CD14-positive monocyte (primary cell): ENCODE measurements at regions not wholly inside any gene's neighbourhood (a gene's known extent, or its start where the extent isn't known, plus 50 kb on each side); places are given as distances from the start of the nearest gene placed in this dataset.
"Not testable (repeated sequence)": the region's sequence is repeated elsewhere in the genome, so short reads cannot be mapped to it uniquely, and the experiment has no call there.

Experiments used
- DNase-seq, 3 donors: peaks; one replicate each; pipeline ENCODE4 v3.0.0-alpha.2; 2011 to 2022
- H2AFZ ChIP-seq: 2 replicates; pipeline ENCODE4 v1.6.0; 2012; ENCODE audit warnings: mild to moderate bottlenecking, low read depth, low read length, inconsistent platforms; ENCODE audit not compliant: insufficient read depth, poor library complexity, severe bottlenecking
- H3K27ac ChIP-seq, 2 donors: 1 replicate in 1 of 2; 2 replicates in 1 of 2; pipeline ENCODE4 v1.5.1; 2012 to 2013; ENCODE audit warnings: low read length in 2 of 2, control low read depth in 1 of 2, inconsistent platforms in 1 of 2, low read depth in 1 of 2, mild to moderate bottlenecking in 1 of 2
- H3K27me3 ChIP-seq, 2 donors: one replicate each; pipeline versions ENCODE4 v1.6.0 to v1.6.1; 2011 to 2013; ENCODE audit warnings: low read length in 2 of 2; ENCODE audit not compliant: control insufficient read depth in 2 of 2, insufficient read depth in 2 of 2
- H3K36me3 ChIP-seq, 2 donors: replicated peaks in 1 of 2; 1 replicate in 1 of 2; 2 replicates in 1 of 2; pipeline versions ENCODE4 v1.5.1 to v1.6.1; 2012 to 2013; ENCODE audit warnings: low read length in 2 of 2, control low read depth in 1 of 2, inconsistent platforms in 1 of 2, mild to moderate bottlenecking in 1 of 2; ENCODE audit not compliant: insufficient read depth in 2 of 2, control insufficient read depth in 1 of 2
- H3K4me1 ChIP-seq, 2 donors: 1 replicate in 1 of 2; 2 replicates in 1 of 2; pipeline versions ENCODE4 v1.5.1 to v1.6.1; 2012 to 2013; ENCODE audit warnings: low read length in 2 of 2, control low read depth in 1 of 2, inconsistent platforms in 1 of 2, mild to moderate bottlenecking in 1 of 2, moderate library complexity in 1 of 2; ENCODE audit not compliant: insufficient read depth in 2 of 2, control insufficient read depth in 1 of 2
- H3K4me2 ChIP-seq: replicated peaks from 2 replicates; pipeline ENCODE3; 2012; ENCODE audit warnings: low read length, moderate library complexity, mild to moderate bottlenecking; ENCODE audit not compliant: poor library complexity, severe bottlenecking; ENCODE audit errors: extremely low read depth
- H3K4me3 ChIP-seq, 3 experiments: fragments of 200-600 bp in 1 of 3; sonication (generic) in 1 of 3; replicated peaks in 1 of 3; 1 replicate in 2 of 3; 2 replicates in 1 of 3; pipeline ENCODE4 v1.5.1; 2011 to 2013; ENCODE audit warnings: low read length in 3 of 3, mild to moderate bottlenecking in 3 of 3, control low read depth in 2 of 3, low read depth in 2 of 3, inconsistent platforms in 1 of 3, moderate library complexity in 1 of 3
- H3K79me2 ChIP-seq: 2 replicates; pipeline ENCODE4 v1.6.0; 2012; ENCODE audit warnings: mild to moderate bottlenecking, control low read depth, inconsistent platforms, low read length, moderate library complexity; ENCODE audit not compliant: insufficient read depth
- H3K9ac ChIP-seq: 2 replicates; pipeline ENCODE4 v1.6.0; 2017; ENCODE audit warnings: low read length, mild to moderate bottlenecking; ENCODE audit not compliant: insufficient read depth, poor library complexity, severe bottlenecking
- H3K9me3 ChIP-seq, 2 donors: replicated peaks in 1 of 2; 1 replicate in 1 of 2; 2 replicates in 1 of 2; pipeline versions ENCODE4 v1.5.1 to v1.6.1; 2012 to 2013; ENCODE audit warnings: low read length in 2 of 2, control low read depth in 1 of 2; ENCODE audit not compliant: control insufficient read depth in 1 of 2, insufficient read depth in 1 of 2
- H4K20me1 ChIP-seq: 2 replicates; pipeline ENCODE4 v1.6.0; 2012; ENCODE audit warnings: mild to moderate bottlenecking, low read length, control low read depth, moderate library complexity; ENCODE audit not compliant: insufficient read depth
- H3K27ac Mint-ChIP-seq, 7 donors: one replicate each; pipeline ENCODE4 v1.8.0; 2020; ENCODE audit warnings: mild to moderate bottlenecking in 7 of 7, mixed read lengths in 7 of 7, moderate library complexity in 6 of 7, inconsistent platforms in 2 of 7
- H3K27me3 Mint-ChIP-seq, 3 donors: one replicate each; pipeline ENCODE4 v1.8.0; 2021 to 2022; ENCODE audit warnings: low read depth in 3 of 3, mild to moderate bottlenecking in 3 of 3, mixed read lengths in 3 of 3, moderate library complexity in 3 of 3, inconsistent platforms in 1 of 3
- H3K36me3 Mint-ChIP-seq, 2 donors: one replicate each; pipeline ENCODE4 v1.8.0; 2020; ENCODE audit warnings: mixed read lengths in 2 of 2, inconsistent platforms in 1 of 2, mild to moderate bottlenecking in 1 of 2
- H3K4me1 Mint-ChIP-seq: one replicate; pipeline ENCODE4 v1.8.0; 2020; ENCODE audit warnings: mild to moderate bottlenecking, mixed read lengths
- H3K4me3 Mint-ChIP-seq, 2 donors: one replicate each; pipeline ENCODE4 v1.8.0; 2020; ENCODE audit warnings: mild to moderate bottlenecking in 2 of 2, mixed read lengths in 2 of 2, moderate library complexity in 1 of 2
- H3K9me3 Mint-ChIP-seq, 7 donors: one replicate each; pipeline ENCODE4 v1.8.0; 2020 to 2022; ENCODE audit warnings: mixed read lengths in 7 of 7, mild to moderate bottlenecking in 6 of 7, moderate library complexity in 6 of 7, inconsistent platforms in 2 of 7
- WGBS: methylation state at CpG from one replicate; pipeline ENCODE4 v1.1.5; 2013; ENCODE audit warnings: missing lambda C conversion rate; ENCODE audit not compliant: insufficient coverage; 5-methylcytosine and 5-hydroxymethylcytosine counted together
- intact Hi-C, 2 donors: fragments of 100-400 bp; cut with micrococcal nuclease; formaldehyde crosslinking; loops; one replicate each; pipeline versions ENCODE4 v1.15.0 to v1.15.1; 2023
- TF ChIP-seq, protein P1 (sequence below): fragments of 200-600 bp; IDR thresholded peaks from one replicate; pipeline ENCODE4 v1.8.0; 2022; ENCODE audit warnings: antibody characterized with exemption, mild to moderate bottlenecking

DNA sequence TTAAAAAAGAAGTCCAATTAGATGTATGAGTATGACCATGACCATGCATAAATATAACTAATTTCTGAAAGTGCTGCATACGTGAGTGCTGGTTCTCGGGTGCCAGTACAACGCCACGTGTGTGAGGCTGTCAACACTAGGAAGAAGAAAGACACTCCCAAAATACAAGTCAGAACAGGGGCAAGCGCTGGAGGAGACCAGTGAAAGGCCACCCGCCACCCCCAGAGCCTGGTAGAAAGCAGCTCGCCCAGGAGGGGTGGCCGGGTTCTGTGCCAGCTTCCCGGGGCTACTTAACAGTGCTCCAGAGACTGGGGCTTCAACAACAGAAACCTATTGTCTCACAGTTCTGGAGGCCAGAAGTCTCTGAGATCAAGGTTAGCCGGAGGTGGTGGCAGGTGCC, 147.6 kb downstream of the RTP5 start:
- Mint-ChIP-seq H3K27ac (no peak overlapping the region), H3K9me3 (no peaks in the 10 kb centered on the region), H3K4me1 (peaks cover 7% of the 10 kb centered on the region), H3K4me3 (no peak overlapping the region), H3K36me3 (no peaks in the 10 kb centered on the region), H3K27me3 (peaks cover 22 to 58% (median 34%) of the 10 kb centered on the region in 3 donors)
- H4K20me1 ChIP-seq, result no peaks in the 10 kb centered on the region
- H3K4me1 ChIP-seq, result peaks cover under 1% of the 10 kb centered on the region in 2 donors
- H3K36me3 ChIP-seq, result no peaks in the 10 kb centered on the region
- H3K9ac ChIP-seq, result no peak overlapping the region
- peaks cover 0 to 5% of the 10 kb centered on the region in 2 donors for H3K27me3 ChIP-seq
- 89% methylated on average over 7 of the region's 10 CpGs for WGBS
- intact Hi-C loops, result no loop called here
- no peak overlapping the region for H3K27ac ChIP-seq
- TF ChIP-seq, protein P1, sequence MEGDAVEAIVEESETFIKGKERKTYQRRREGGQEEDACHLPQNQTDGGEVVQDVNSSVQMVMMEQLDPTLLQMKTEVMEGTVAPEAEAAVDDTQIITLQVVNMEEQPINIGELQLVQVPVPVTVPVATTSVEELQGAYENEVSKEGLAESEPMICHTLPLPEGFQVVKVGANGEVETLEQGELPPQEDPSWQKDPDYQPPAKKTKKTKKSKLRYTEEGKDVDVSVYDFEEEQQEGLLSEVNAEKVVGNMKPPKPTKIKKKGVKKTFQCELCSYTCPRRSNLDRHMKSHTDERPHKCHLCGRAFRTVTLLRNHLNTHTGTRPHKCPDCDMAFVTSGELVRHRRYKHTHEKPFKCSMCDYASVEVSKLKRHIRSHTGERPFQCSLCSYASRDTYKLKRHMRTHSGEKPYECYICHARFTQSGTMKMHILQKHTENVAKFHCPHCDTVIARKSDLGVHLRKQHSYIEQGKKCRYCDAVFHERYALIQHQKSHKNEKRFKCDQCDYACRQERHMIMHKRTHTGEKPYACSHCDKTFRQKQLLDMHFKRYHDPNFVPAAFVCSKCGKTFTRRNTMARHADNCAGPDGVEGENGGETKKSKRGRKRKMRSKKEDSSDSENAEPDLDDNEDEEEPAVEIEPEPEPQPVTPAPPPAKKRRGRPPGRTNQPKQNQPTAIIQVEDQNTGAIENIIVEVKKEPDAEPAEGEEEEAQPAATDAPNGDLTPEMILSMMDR, result no peak
- H2AFZ ChIP-seq, result no peak overlapping the region
- no peaks in the 10 kb centered on the region for H3K79me2 ChIP-seq
- no peak overlapping the region for H3K4me2 ChIP-seq
- no peak for DNase-seq
- H3K9me3 ChIP-seq, result no peaks in the 10 kb centered on the region
- H3K4me3 ChIP-seq, result no peak overlapping the region

DNA sequence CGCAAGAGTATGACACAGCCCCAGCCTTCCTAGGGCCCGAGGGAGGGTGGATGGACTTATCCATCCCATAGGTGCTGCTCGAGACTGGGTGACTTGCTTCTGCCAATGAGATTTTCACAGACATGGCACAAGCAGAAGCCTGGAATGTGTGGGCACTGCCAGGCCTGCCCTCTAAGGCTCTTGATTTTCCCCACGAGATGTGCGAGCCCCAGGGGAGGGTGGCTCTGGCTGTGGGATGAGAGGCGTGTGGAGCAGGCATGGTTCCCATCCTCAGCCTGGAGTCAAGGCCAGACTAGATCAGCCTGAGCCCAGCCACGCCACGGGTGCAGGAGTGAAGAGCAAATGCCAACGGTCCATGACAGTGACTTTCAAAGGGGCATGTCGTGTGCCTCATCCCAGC, 148.9 kb downstream of the RTP5 start:
- H3K4me1 ChIP-seq, H4K20me1 ChIP-seq, DNase-seq, H3K36me3 Mint-ChIP-seq, H3K4me1 Mint-ChIP-seq, H3K4me3 ChIP-seq, H3K79me2 ChIP-seq, H2AFZ ChIP-seq, H3K4me2 ChIP-seq, H3K36me3 ChIP-seq, H3K9me3 ChIP-seq, H3K27ac ChIP-seq, H3K27ac Mint-ChIP-seq, H3K4me3 Mint-ChIP-seq, H3K9ac ChIP-seq, intact Hi-C loops, H3K9me3 Mint-ChIP-seq: not testable (repeated sequence)
- WGBS, result 84% methylated on average over 7 of the region's 10 CpGs
- H3K27me3 Mint-ChIP-seq, result peaks cover 34 to 70% (median 43%) of the 10 kb centered on the region in 3 donors
- peaks cover 0 to 12% of the 10 kb centered on the region in 2 donors for H3K27me3 ChIP-seq
